GM19397 (cell line): ENCODE measurements at regions not wholly inside any gene's neighbourhood (a gene's known extent, or its start where the extent isn't known, plus 50 kb on each side); places are given as distances from the start of the nearest gene placed in this dataset.
"Not testable (repeated sequence)": the region's sequence is repeated elsewhere in the genome, so short reads cannot be mapped to it uniquely, and the experiment has no call there.

Experiments
- ATAC-seq: cut with Tn5 transposase; IDR thresholded peaks from one replicate; pipeline ENCODE4 v1.9.1; 2021; ENCODE audit warnings: mild to moderate bottlenecking, moderate library complexity; ENCODE audit not compliant: unreplicated experiment

GRCh38 chr6:140533526-140533925 lies 1159.1 kb upstream of the CITED2 start:
- no peak for ATAC-seq

GRCh38 chr6:140504776-140505175 lies 1130.3 kb upstream of the CITED2 start:
- ATAC-seq: no peak

GRCh38 chr6:140500849-140501248 lies 1126.4 kb upstream of the CITED2 start:
- no peak for ATAC-seq

- no peak for ATAC-seq
Measured at GRCh38 chr6:140499607-140500006, 1125.2 kb upstream of the CITED2 start.

GRCh38 chr6:140494321-140495108 lies 1120.1 kb upstream of the CITED2 start:
- no peak for ATAC-seq

GRCh38 chr6:140493470-140493869 lies 1119.0 kb upstream of the CITED2 start:
- ATAC-seq: not testable (repeated sequence)

GRCh38 chr6:140490081-140490480 lies 1115.6 kb upstream of the CITED2 start:
- ATAC-seq: no peak

- ATAC-seq: no peak
Measured at GRCh38 chr6:140487586-140487985, 1113.1 kb upstream of the CITED2 start.

- no peak for ATAC-seq
Measured at GRCh38 chr6:140486450-140487361, 1112.3 kb upstream of the CITED2 start.

- no peak for ATAC-seq
Measured at GRCh38 chr6:140485740-140486449, 1111.4 kb upstream of the CITED2 start.

- no peak for ATAC-seq
Measured at GRCh38 chr6:140480852-140481251, 1106.4 kb upstream of the CITED2 start.

GRCh38 chr6:140478631-140479030 lies 1104.2 kb upstream of the CITED2 start:
- ATAC-seq: no peak

GRCh38 chr6:140475086-140475485 lies 1100.6 kb upstream of the CITED2 start:
- no peak for ATAC-seq

- no peak for ATAC-seq
Measured at GRCh38 chr6:140464720-140465119, 1090.3 kb upstream of the CITED2 start.

GRCh38 chr6:140463312-140463710 lies 1088.9 kb upstream of the CITED2 start:
- ATAC-seq: no peak

- ATAC-seq: no peak
Measured at GRCh38 chr6:140462453-140463311, 1088.2 kb upstream of the CITED2 start.

- ATAC-seq: no peak
Measured at GRCh38 chr6:140462076-140462452, 1087.6 kb upstream of the CITED2 start.

- no peak for ATAC-seq
Measured at GRCh38 chr6:140460267-140460666, 1085.8 kb upstream of the CITED2 start.

GRCh38 chr6:140459209-140459608 lies 1084.8 kb upstream of the CITED2 start:
- no peak for ATAC-seq

- no peak for ATAC-seq
Measured at GRCh38 chr6:140446241-140446640, 1071.8 kb upstream of the CITED2 start.
